ENCODE measurements at regions not wholly inside any gene's neighbourhood (a gene's known extent, or its start where the extent isn't known, plus 50 kb on each side); places are given as distances from the start of the nearest gene placed in this dataset.

DNA sequence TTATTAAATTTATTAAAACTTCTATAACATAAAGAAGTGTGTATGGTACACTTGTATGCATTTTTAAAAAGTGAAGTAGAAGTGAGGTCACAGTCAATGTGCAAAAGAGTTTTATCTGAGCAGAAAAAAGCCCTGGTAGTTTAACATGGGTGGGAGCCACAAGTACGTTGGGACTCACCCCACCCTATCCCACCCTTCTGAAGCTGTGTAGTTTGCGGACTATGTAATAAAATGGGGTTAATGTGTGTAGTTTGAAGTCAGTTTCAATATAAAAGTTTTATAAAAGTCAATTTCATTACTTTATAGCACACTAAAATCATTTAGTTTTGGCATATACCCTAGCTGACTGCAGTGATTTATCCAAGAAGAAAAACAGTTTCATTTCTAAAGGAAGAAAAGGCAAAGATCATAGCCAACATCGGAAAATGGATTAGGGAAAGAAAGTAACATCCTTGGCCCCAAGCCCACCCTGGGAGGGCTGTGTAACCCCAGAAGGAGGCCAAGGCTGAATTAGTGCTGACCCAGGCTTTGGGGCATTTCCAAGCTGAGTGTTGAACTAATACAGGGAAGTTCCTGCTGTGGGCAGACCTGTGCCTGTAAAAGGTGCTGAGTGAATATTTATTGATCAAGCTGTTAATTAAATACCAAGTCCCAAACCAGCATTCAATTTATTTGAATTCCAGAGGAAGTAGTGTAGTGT lies 398.6 kb upstream of the ADAMTSL1 start:
- DNase-seq, result no peak

DNA sequence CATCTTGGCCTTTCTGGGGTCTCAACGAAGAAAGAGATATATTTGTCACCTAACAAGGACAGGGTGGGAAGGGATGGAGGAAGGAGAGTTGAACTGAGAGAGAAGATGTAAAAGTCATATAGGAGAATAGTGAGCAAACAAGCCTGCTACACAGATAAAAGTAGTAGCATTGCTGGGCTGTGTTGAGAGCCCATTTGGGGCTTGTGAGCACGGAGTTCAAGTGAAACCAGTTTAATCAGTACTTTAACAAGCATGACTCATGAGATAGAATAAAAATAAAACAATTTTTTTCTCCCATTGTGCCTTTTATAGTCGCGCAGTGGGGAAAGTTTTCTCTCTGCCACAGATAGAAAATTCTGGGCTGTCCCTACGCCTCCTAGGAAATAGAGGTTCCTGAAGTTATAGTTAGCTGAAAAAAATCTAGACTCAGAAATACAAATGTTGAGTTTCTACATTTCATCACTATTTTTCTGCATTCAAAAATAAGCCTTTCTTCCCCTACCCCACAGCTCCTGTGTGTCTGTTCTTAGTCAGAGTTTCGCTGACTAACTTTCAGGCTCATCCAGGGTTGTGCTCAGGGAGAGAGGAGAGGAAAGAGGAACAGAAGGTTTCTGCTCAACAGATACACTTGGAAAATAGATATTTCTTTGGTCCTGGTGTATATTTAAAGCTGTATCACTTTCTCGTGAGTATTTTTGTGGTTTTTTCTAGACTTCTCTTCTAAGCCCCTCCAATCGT lies 395.8 kb upstream of the ADAMTSL1 start:
- DNase-seq, result no peak

DNA sequence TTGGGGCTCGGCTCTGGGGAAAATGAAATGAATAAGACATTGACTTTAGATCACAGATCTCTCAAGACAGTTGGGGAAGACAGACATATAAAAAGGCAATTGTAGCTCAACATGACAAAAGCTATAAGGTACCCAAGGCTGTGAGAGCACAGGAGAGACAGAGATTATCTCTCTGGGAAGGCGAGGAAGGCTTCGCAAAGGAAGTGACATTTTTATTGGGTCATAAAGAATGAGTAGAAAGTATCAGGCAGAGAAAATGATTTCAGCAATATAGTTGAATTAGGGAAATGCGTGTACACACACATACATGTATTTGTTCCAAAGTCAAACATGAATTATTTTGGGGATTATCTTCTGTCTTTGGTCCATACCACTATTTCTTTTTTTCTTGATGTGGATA lies 381.8 kb upstream of the ADAMTSL1 start:
- no peak for DNase-seq

DNA sequence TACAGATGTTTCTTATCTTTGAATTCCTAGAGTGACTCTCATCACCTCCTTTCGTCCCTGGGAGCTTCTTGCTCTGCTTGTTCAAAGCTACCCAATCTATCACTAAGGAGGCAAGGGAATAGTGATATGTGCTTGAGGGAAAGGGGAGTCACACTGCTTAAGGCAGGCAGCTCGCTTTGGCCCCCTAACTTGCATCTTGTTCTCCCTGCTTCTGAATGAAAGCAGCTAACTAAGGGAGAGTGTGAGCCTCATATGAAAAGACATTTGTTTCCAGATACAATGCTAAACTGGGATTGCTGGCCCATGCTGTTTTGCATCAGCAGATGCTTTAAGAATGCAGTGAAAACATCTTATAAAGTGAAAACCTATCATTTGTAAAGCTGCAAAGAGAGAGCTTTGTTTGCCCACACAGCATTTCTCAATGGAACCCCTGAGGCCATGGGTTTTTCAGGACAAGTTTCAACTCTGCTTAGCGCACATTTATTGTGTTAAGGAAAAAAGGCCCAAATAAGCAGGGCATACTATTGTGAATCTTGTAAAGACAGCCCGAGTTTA lies 367.9 kb upstream of the ADAMTSL1 start:
- no peak for DNase-seq

DNA sequence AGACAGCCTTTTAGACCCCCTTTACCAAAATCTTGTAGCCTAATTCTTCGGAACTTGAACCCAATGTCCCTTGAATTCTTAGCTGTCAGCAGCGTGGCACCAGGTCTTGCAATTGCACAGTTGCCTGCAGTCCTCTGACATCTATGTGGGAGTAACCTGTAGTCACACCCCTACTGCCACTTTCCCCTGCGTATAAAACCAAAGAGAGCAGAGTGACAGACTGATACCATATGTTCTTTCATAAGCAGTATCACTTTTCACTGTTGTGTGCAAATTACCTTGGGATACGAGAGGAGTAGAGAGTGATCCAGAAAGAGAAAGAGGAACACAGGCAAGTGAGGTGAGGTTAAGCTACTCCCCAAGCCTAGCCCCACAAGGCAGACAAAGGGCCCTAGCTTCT lies 364.3 kb upstream of the ADAMTSL1 start:
- no peak for DNase-seq

DNA sequence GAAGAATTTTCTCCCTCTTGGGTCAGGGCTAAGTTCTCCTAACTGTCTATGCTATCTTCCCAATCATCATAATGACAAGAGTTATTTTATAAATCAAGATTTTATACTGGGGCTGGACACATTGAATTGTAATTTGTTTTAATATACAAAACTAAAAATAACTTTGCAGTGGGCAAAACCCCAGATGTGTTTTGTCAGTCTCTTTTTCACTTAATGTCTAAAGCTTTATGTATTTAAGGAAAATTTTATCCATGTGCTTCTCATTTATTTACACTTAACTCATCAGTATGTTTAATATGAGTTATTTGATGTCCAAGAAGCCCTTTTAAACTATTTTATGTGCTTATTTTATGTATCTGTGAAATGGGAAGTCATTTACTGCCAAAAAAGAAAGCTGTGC lies 362.8 kb upstream of the ADAMTSL1 start:
- no peak for DNase-seq

DNA sequence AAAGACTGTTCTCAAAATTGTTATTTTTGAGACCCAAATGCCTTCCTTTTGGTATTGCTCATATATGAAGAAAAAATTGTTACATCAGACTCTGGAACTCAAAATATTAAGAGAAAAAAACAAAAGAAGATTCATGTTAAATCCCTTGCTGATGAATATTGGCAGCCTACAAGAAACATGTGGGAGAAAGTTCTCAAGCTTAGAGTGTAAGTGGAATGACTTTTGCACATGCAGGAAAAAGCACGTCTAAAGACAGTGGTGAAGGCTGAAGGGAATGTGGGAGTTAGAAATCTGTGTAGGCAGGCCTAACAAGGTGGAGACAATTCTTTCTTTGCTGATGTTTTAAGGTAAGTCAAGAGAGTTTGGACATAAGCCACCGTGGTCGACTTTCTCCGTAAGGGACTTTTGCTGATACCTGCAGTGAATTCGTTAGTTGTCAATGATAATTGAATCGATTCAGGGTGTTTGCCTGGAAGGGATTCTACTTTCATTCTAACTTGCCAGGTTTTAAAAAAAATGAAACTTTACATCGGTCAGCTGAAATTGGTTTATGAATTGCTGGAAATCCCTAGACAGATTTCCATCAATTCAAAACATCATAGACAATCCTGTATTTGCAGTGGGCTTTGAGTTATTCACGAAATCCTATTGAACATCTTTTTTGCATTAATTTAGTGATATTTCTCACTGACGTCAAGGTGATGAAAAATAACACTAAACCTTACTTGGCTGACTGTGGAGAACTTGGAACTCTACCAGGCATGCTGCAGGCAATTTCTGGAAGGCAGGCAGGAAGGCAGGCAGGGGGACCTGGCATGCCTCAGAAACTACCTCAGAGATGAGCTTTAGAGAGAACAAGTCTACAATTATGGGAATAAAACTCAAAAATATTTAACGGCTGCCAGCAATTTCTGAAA lies 359.1 kb upstream of the ADAMTSL1 start:
- no peak for DNase-seq

DNA sequence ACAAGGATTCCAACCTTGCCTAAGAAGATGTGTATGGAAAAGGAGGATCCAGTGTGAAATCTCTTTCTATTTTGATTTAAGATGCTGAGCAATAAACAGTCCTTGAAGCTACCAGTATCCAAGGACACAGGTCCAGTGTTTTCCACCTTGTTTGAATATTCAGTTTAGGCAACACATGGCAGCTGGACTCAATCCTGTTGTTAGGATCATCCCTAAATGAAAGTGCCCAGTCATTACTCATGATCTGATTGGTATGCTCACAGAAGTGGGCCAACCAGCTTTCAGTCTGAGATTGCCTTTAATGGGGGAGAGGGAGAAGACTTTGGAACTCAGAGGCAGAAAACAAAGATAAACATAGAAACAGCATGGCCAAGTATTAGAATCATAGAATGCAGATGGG lies 355.7 kb upstream of the ADAMTSL1 start:
- DNase-seq, result no peak

DNA sequence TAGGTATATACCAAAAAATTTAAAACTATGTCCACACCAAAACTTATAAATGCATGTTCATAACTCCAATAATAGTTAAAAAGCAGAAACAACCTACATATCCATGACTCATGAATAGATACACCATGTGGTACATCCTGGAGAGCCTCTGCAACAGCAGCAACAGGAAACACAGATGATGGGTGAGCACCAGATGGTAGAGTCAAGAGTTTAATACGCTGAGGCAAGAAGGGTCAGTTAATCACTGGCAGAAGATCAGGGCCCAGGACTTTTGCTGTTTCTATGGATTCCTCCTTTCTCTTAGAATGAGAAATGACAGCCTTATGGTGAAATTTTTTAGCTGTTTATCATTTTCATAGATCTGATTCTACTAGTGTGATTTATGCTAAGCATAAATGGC lies 351.8 kb upstream of the ADAMTSL1 start:
- DNase-seq, result no peak

DNA sequence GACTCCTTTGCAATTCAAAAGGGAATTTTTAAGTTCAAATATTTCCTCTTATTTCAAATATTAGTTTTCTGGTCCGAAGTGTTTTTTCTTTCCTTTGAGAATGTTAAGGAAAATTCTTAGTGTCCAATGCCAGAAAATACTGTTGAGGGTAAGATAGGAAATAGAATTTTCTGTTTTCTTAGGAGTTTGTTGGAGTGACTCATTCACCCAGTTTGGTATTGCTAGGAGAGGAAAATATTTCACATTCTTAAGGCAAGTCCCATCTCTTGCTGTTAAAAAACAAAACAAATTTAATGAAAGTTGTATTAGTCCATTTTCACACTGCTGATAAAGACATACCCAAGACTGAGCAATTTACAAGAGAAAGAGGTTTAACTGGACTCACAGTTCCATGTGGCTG lies 349.2 kb upstream of the ADAMTSL1 start:
- no peak for DNase-seq

DNA sequence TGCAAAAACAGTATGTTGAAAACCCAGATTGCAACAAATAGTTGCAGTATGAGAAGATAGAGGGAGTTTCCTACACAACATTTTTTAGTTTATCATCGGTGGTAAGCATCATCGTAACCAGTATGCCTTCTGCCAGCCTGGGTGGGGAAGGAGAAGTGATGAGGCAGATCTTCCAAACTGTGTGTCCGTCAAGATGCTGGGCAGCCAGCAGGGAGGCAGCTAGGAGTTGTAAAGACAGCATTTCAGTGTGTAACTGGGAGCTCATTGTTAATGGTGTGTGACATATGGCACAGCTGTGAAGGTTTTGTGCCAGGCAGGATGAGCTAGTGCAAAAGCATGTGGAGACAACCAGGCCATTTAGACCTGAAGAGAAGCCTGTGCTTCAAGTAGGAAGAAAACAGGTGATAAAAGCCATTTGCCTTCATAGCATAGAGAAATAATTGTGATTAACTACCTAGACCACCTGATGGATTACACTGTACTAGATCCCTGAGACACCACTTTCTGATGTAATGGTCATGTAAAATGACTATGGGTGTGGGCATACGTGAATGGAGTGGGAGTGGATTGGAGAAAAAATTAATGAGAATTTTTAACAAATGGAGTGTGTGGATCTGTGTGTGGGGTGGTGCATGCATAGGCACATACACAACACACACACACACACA lies 347.0 kb upstream of the ADAMTSL1 start:
- DNase-seq, result no peak

DNA sequence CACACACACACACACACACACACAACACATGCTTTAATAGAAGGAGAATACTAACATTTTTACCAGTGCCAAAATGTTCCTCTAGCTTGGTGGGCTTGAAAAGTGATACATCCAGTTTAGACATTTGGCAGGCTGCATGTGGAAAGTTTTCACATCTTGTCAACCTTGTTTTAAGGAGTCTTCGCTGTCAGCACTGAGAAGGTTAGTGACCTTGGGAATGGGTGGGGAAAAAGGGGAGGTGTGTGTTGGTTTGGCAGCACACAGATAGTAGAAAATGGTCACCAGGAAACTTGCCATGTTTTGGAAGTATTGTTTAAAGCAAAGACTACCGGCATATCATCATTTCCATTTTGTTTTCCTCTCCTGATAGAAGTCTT lies 346.5 kb upstream of the ADAMTSL1 start:
- no peak for DNase-seq

DNA sequence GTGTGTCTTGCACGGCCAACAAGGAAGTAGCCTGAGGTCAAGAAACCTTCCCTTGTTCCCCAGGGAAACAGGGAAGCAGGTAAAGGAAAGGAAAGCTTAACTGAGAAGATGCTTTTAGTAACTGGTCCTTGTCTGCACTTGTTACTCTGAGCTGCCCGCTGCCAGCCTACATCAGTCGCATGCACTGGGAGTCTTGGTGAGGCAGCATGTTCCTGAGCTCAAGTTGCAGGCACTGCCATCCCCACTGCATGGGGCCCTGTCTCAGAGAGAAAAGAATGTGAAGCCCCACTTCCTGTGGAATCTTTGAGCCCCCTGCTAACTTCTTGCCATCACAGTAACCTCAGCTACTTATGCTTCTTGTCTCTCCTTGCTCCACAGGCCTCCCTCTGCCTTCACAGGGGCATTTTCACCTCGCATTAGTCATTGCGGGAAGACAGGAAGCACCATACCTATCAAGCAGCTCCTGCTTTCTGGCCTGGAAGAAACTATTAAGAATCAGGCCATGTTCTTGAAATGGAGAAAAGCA lies 344.1 kb upstream of the ADAMTSL1 start:
- DNase-seq, result no peak

DNA sequence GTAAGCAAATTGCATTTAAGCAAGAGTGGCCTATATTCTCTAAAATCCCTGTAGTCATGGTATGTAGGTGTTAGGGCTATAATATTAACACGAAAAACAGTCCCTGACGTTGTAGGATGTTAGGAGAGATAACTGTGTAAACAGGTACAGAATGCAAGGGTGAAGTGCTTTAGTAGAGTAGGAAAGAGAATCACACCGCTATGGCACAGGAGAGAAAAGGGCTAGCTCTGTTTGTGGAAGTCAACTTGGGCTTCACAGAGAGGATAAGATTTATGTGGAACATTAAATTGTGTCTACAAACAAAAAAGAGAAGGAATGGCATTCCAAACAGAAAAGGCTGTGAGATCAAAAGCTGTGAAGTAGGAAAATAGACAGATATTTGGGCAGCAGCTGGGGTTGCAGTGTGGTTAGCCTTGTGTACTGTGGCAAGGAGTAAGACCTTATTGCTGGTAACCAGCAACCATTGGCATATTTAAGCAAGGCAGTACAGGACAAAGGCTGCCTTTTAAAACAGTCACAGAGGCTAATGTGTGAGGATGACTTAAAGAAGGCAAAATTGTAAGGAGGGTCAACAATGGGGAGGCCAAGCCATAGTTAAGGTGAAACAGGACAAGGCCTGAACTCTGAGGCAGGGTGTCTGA lies 337.5 kb upstream of the ADAMTSL1 start:
- DNase-seq, result no peak

DNA sequence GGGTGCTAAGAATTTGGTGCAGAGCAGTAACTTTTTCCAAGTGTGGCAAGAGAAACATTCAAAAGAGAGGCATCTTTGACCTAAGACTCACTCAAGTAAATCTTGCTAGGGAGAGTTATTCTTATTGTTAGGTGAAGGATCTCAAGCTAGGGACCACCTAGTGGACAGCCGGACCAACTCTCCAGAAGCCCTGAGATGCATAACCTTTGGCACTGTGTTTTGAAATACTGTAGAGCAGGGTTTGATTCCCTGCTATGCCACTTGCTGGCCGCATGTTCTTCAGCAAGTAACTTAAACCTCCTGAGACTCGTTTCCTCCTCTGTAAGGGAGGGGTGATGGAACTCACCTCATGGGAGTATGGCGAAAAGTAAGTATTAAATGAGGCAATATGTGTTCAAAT lies 336.1 kb upstream of the ADAMTSL1 start:
- DNase-seq, result no peak

DNA sequence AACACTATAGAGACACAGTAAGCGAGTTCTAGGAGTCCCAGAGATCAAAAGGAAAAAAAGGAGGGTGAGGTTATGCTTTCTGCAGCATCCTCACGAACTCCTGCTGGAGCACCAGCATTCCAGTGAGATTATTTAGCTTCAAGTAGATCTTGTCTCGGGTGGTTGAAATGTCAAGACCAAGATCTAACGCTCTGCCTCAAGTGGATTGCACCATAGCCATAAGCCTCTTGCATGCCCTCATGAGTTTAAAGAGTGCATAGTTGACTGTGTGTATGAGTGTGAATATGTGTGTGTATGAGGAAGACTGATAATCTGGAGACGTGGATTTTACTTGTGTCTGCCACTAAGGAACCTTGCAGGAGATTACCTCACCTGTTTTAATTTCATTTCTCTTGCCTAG lies 335.3 kb upstream of the ADAMTSL1 start:
- DNase-seq, result no peak

DNA sequence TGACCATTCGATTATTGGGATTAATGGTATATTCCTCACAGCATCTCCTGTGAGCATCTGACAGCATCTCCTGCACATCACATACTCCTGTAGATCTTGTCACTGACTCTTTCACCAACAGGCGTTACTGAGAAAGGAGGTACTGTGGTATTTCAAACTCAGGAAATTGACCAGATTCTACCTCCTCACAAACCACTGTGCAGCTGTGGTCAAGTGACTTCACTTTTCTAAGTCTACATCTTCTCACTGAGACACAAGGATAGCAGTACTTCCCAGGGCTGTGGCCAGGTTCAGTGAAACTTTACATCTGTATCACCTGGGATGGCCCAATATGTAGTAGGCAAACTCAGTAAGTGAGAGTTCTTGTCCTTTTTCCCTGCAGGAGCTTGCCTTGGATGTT lies 332.3 kb upstream of the ADAMTSL1 start:
- DNase-seq, result no peak

DNA sequence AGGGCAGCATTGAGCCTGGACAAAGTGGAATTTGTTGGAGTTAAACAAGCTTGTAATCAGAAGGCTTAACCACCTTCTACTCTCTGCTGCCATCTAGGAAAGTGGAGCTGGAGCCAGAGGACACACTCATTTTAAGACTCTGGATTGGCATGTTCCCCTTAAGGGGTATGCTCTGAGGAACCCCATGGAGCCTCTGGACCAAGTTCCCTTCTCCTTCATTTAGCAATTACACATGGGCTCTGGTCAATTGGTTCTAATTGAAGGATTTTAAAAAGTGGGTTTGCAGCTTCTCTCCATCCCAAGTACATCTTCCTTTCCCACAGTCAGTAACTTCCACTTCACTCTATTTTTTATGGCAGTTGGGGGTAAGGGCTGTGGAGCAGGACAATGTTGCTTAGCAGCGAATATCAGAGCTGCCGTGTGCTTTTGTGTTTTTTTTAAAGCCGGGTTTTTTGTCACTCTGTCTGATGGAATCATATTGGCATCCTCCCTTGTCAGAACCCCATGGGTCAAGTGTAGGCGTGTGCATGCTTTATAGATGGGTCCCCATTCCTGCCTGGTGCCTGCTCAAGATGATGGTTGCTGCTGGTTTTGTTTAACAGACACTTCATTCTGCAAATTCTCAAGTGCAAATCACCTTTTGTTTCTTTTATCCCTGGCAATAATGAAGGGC lies 330.7 kb upstream of the ADAMTSL1 start:
- DNase-seq, result no peak

DNA sequence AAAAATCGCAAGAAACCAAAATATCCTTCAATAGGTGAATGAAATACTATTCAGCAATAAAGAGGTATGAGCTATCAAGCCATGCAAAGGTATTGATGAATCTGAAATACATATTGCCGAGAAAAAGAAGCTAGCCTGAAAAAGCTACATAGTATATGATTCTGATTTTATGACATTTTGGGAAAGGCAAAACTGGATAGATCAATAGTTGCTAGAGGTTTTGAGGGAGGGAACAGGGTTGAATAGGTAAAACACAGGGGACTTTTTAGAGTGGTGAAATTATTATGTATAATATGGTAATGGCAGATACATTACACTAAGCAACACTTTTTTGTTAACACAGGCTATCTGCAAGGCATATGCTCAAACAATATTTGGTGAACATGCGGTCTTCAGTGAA lies 327.6 kb upstream of the ADAMTSL1 start:
- DNase-seq, result no peak

DNA sequence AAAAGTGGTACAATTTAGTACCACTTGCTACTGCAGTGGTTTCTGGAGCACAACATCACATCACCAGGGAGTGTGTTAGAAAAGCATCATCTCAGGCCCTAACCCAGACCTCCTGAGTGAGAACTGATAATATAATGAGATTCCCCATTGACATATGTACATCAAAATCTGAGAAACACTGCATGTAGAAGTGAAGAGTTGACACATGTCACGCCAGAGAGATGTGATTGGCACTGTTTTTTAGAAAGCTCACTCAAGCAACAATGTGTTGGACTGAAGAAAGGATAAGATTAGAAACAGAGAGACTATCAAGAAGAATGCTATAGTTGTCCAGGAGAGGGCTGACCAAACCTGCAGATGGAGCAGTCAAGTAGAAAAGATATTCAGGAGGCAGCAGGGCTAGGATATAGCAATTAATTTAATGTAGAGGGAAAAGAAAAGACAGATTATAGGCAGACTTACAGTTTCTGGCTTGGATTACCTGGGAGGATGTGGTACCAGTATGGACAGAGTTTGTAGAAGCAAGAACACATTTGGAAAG lies 324.4 kb upstream of the ADAMTSL1 start:
- DNase-seq, result no peak

DNA sequence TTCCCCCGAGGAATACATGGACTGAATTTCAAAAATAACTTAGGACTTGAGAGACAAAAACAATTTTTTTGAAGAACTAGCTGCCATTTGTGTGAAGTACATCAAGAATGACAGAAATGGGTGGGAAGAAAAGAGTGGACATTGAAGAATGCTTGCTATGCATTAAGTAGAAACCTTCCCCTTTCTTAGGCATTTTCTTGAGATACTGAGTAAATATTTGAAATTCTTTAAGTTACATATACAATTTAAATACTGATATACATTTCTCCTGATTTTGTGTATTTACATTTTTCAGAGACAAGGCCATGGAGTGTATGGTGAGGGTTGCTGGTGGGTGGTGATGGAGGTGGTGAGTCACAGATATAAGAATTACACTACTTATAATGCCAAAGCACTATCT lies 319.3 kb upstream of the ADAMTSL1 start:
- DNase-seq, result no peak
